GM21367 (cell line): ENCODE measurements at regions not wholly inside any gene's neighbourhood (a gene's known extent, or its start where the extent isn't known, plus 50 kb on each side); places are given as distances from the start of the nearest gene placed in this dataset.
"Not testable (repeated sequence)": the region's sequence is repeated elsewhere in the genome, so short reads cannot be mapped to it uniquely, and the experiment has no call there.

Experiments
- ATAC-seq: cut with Tn5 transposase; IDR thresholded peaks from one replicate; pipeline ENCODE4 v1.9.1; 2021; ENCODE audit not compliant: unreplicated experiment

DNA sequence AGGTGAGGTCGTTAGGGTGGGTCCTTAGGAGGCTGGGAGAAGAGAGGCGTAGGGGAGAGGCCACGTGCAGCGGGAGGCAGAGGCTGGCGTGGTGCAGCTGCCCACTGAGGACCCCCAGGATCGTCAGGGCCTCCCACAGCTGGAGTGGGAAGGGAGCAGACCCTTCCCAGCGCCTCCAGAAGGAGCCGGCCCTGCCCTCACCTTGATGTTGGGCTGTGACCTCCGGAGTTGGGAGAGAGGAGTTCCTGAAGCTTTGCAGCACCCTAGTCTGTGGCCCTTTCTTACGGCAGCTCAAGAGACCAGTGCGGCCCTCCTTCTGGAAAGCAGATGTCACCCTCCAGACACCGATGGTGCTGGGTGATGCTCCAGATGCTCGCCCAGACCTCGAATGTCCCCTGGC, 156.5 kb upstream of the ZNF469 start:
- ATAC-seq = not testable (repeated sequence)

- ATAC-seq = not testable (repeated sequence)
Observed at GRCh38 chr16:88227026-88227721, 155.6 kb upstream of the ZNF469 start.

- ATAC-seq = not testable (repeated sequence)
Observed at GRCh38 chr16:88227722-88228482, 154.9 kb upstream of the ZNF469 start.

GRCh38 chr16:88228751-88229150, 154.0 kb upstream of the ZNF469 start:
- ATAC-seq = not testable (repeated sequence)

DNA sequence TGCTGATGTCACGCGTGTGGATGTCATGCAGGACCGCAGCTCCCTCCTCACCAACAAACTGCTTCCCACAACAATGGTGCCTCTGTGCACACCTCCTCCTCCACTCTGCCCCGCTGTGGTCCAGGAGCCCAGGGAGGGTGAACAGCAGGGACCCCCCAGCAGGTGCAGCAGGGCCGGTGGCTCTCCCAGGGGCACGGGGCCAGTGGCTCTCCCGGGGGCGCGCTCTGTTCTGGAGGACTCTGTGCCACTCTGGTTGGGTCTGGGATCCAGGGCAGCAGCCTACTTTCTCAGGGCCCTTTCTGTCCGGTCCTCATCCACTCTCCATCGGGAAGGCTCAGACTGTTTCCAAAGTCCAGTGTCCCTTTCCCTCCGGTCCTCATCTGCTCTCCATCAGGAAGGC, 153.0 kb upstream of the ZNF469 start:
- not testable (repeated sequence) for ATAC-seq

GRCh38 chr16:88230276-88230966, 152.3 kb upstream of the ZNF469 start:
- ATAC-seq = not testable (repeated sequence)

DNA sequence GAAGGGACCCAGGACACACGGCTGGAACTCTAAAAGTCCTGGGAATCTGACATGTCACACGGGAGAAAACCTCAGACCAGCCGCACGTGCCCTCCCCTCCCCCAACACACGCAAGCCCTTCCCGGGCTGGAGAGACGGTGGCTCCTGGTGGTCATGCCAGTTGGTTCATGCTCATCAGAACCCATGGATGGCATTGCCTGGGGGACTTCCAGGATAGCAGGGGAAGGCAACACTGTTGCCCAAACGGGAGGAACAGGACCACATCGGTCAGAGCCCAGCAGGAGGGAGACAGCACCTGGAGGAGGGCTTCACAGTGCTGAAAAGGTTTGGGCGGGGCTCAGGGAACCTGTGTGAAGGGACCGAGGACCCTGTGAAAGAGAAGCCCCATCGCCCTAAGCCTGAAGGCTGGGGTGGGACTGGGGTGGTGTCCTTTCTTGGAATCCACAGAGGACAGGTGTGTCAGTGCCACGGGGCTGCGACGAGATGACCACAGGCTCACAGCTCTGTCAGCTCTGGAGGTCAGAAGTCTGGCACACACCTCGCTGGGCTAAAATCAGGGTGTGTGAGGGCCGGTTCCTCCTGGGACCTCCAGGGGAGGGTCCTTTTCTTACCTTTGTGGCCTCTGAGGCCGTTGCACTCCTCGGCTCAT, 151.7 kb upstream of the ZNF469 start:
- ATAC-seq = not testable (repeated sequence)

DNA sequence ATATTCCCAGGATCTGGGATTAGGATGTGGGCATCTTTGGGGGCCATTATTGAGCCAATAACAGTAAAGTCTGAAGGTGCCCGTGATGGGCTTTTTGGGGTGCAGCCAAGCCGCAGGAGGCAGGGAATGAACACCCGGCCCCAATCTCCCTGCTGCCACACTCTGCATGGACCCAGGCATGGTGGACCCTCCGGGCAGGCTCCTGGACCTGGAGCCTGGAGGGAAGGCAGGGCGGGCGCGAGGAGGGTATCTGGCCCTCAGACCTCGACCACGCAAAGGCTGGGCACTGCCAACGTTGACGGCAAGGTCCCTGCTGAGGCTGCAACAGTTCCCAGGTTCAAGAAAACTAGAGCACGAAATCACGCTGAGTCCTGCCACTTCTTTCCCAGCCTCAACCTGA, 150.9 kb upstream of the ZNF469 start:
- not testable (repeated sequence) for ATAC-seq

GRCh38 chr16:88232401-88233258, 150.1 kb upstream of the ZNF469 start:
- ATAC-seq = not testable (repeated sequence)

DNA sequence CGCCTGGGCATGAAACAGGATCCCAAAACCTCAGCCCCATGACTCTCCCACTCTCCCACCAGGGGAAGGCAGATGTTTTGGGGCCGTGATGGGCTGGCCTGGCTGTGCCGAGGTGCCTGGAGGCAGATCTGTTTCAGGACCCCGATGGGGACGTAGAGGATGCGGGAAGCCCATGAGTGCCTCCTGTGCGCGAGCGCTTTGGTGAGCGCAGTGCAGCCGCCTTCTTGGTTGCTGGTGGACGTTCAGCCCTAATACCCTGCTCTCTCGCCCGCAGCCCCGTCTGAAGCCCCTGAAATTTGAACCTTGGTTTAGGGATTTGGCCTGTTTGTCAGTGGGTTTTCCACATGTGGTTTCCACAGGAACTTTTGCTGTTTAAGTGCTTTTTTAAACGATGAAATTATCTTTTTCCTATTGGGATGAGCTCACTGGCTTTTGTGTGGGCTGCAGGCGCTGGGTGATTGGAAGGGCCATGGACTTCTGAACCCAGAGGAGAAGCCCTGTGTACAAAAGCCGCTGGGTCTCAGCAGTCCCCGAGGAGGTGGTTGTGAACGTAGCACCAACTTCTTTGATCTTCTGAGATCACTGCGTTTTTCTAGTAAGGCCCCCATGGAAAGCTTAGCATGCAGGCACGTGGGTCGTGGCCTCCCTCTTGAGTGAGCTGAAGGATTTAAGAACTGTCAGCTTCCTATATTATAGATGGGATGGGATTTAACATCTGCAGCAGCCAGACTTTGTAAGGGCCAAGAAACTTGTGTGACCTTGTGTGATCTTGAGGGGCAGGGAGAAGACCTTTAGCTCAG, 148.9 kb upstream of the ZNF469 start:
- ATAC-seq = not testable (repeated sequence)

DNA sequence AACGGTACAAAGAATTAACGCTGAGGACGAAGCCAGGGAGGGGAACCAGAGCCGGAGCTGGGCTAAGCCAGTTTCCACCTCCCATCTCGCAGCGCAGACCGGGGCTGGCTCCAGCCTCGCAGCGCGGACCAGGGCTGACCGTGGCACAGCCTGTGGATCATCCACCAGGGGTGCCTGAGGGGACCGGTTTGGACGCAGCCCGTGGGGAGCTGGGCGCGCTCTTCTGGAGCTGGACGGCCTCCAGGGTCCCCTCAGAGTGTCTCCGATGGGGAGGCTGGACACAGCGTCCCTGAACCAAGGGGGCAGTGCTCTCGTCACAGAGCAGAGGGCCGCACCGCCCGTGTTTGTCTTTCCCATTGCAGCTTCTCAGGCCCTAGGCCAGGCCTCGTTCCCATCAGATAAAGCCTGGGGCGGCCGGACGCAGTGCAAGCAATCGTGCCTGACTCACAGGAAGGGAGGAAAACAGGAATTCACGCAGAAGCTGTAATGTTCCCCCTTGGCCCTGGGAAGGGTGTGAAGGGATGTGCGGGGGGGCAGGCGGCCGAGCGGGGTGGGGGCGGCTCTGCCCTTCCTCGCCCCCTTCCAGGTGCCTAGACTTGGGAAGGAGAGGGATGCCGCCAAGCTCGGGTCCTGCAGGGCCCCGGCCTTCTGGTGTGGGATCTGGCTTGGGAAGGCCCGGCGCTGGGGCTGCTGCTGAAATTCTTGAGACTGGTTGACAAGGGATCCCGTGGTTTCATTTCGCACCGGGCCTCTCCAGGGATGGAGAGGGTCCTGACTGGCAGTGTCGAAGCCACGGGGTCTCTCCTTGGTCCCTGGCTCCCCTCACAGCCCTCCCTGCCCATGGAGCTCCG, 148.1 kb upstream of the ZNF469 start:
- ATAC-seq = not testable (repeated sequence)

DNA sequence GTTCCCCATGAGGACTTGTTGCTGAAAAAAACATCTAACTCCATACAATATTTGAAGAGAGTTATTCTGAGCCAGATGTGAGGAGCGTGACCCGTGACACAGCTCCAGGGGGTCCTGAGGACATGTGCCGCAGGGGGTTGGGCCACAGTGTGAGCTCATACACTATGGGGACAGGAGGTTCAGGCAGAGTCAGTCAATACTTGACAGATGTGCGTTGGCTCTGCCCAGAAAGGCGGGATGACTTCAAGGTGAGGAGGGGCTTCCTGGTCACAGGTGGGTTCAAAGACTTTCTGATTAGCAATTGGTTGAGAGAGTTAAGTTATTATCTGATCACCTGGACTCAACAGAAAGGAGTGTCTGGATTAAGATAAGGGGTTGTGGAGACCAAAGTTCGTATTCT, 147.1 kb upstream of the ZNF469 start:
- not testable (repeated sequence) for ATAC-seq

DNA sequence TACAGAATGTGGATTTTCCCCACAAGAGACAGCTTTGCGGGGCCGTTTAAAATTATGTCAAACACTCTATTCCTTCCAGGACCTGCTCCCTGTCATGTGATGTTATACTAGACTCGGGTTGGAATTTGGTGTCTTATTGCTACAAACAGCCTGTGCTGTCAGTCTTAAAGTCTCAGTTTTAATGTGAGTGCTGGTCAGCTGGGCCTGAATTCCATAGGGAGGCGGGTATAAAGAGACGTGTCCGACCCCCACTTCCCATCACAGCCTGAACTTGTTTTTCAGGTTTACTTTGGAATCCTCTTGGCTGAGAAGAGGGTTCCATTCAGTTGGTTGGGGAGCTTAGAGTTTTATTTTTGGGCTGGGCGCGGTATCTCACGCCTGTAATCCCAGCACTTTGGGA, 146.5 kb upstream of the ZNF469 start:
- ATAC-seq = not testable (repeated sequence)

DNA sequence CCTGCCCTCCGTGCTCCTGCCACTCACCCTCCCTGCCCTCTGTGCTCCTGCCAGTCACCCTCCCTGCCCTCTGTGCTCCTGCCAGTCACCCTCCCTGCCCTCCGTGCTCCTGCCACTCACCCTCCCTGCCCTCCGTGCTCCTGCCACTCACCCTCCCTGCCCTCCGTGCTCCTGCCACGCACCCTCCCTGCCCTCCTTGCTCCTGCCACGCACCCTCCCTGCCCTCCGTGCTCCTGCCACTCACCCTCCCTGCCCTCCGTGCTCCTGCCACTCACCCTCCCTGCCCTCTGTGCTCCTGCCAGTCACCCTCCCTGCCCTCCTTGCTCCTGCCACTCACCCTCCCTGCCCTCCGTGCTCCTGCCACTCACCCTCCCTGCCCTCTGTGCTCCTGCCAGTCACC, 145.4 kb upstream of the ZNF469 start:
- ATAC-seq = not testable (repeated sequence)

DNA sequence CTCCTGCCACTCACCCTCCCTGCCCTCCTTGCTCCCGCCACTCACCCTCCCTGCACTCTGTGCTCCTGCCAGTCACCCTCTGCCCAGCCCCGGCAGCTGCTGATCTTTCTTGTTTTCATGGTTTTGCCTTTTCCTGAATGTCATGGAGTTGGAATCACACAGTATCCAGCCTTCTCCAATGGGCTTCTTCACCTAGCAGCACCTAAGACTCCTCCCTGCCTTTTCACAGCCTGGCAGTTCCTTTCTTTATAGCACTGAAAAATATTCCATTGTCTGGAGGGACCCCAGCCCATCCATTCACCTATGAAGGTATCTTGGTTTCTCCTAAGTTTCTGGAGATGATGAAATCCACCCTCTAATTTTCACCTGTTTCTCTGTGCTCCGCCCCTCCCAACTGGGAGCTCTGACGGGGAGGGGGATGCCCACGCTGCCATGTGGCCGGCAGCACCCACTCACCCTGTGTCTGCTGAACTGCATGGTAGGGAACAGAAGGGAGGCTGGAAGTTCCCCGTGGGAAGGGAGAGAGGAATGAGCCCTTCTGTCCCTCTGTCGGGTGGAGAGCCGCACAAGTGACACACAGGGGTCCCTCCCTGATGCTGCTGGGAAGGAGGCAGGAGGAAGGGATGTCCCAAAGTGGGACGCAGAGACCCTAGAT, 144.9 kb upstream of the ZNF469 start:
- not testable (repeated sequence) for ATAC-seq

- not testable (repeated sequence) for ATAC-seq
Observed at GRCh38 chr16:88238732-88239274, 144.0 kb upstream of the ZNF469 start.

DNA sequence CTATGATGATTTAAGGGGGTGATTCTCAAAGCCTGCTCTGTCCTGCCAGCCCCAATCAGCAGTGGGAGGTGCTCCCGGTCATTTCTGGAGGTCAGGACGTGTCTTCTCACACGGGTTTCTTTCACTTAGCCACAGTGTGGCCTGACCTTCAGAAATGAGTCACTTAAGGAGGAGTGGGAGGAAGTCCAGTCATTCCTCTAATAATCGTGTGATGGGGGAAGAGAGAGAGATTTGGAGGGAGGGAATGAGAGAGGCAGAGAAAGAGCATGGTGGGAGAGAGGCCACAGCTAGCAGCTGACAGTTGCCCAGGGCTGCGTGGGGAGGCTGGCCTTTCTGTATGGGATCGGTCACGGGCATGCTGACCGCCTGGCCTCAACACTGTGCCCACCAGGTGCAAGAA, 142.6 kb upstream of the ZNF469 start:
- ATAC-seq = not testable (repeated sequence)

- ATAC-seq = not testable (repeated sequence)
Observed at GRCh38 chr16:88240776-88241175, 142.0 kb upstream of the ZNF469 start.
